WTC11 (cell line): ENCODE measurements at regions not wholly inside any gene's neighbourhood (a gene's known extent, or its start where the extent isn't known, plus 50 kb on each side); places are given as distances from the start of the nearest gene placed in this dataset.

Source experiments
- ATAC-seq: fragments of 200-7000 bp; cut with Tn5 transposase; 2 replicates; pipeline ENCODE4 v1.10.0; 2021; ENCODE audit warnings: mild to moderate bottlenecking, moderate library complexity
- CTCF ChIA-PET: fragments of 300-600 bp; sonication (Branson Sonifier 250); formaldehyde crosslinking; loops from one replicate; lab custom pipeline; 2021; ENCODE audit warnings: antibody characterized with exemption; lab: Charles Lee
- POLR2A ChIA-PET: fragments of 350-600 bp; sonication (Branson Sonifier 250); formaldehyde crosslinking; loops from one replicate; lab custom pipeline; 2021; ENCODE audit warnings: antibody characterized with exemption; lab: Charles Lee
- DNase-seq: peaks from one replicate; pipeline ENCODE4 v3.0.0; 2021; ENCODE audit warnings: low spot score
- H3K27ac Mint-ChIP-seq: 2 replicates; pipeline ENCODE4 v1.8.0; 2021; ENCODE audit warnings: mixed read lengths
- H3K27me3 Mint-ChIP-seq: 2 replicates; pipeline ENCODE4 v1.8.0; 2021; ENCODE audit warnings: low read depth, mild to moderate bottlenecking, moderate library complexity, mixed read lengths
- H3K36me3 Mint-ChIP-seq: 2 replicates; pipeline ENCODE4 v1.8.0; 2021; ENCODE audit warnings: mixed read lengths
- H3K4me1 Mint-ChIP-seq: 2 replicates; pipeline ENCODE4 v1.8.0; 2022; ENCODE audit warnings: mixed read lengths
- H3K4me3 Mint-ChIP-seq: 2 replicates; pipeline ENCODE4 v1.8.0; 2021; ENCODE audit warnings: mild to moderate bottlenecking, moderate library complexity, mixed read lengths
- H3K9me3 Mint-ChIP-seq: 2 replicates; pipeline ENCODE4 v1.8.0; 2021; ENCODE audit warnings: mixed read lengths
- AFF4 ChIP-seq: sonication (generic); formaldehyde crosslinking; IDR thresholded peaks from 2 replicates; pipeline ENCODE4 v1.8.1; 2023; ENCODE audit warnings: mild to moderate bottlenecking, missing genetic modification reagents, borderline replicate concordance
- ARID4B ChIP-seq: sonication (generic); formaldehyde crosslinking; IDR thresholded peaks from 2 replicates; pipeline ENCODE4 v1.8.0; 2023; ENCODE audit warnings: missing genetic modification reagents, mild to moderate bottlenecking, borderline replicate concordance
- ATF2 ChIP-seq: sonication (generic); formaldehyde crosslinking; IDR thresholded peaks from 2 replicates; pipeline ENCODE4 v1.8.1; 2022; ENCODE audit warnings: low read depth, missing genetic modification reagents, borderline replicate concordance
- ATF6 ChIP-seq: sonication (generic); formaldehyde crosslinking; IDR thresholded peaks from 2 replicates; pipeline ENCODE4 v1.8.1; 2023; ENCODE audit warnings: mild to moderate bottlenecking, missing genetic modification reagents
- EMX1 ChIP-seq: fragments of 250-450 bp; sonication (Bioruptor Pico); IDR thresholded peaks from 2 replicates; pipeline ENCODE4 v1.8.0; 2021; ENCODE audit warnings: mild to moderate bottlenecking
- ETV6 ChIP-seq: sonication (generic); formaldehyde crosslinking; IDR thresholded peaks from 2 replicates; pipeline ENCODE4 v1.8.1; 2022; ENCODE audit warnings: mild to moderate bottlenecking, missing genetic modification reagents
- FOXK1 ChIP-seq: sonication (generic); formaldehyde crosslinking; IDR thresholded peaks from 2 replicates; pipeline ENCODE4 v1.8.0; 2022; ENCODE audit warnings: mild to moderate bottlenecking, moderate library complexity, missing genetic modification reagents
- GTF2I ChIP-seq: fragments of 250-450 bp; sonication (Bioruptor Pico); conservative IDR thresholded peaks from 2 replicates; pipeline ENCODE4 v1.4.0; 2021; ENCODE audit warnings: mild to moderate bottlenecking
- IRF1 ChIP-seq: sonication (generic); formaldehyde crosslinking; IDR thresholded peaks from 2 replicates; pipeline ENCODE4 v1.8.0; 2023; ENCODE audit warnings: missing genetic modification reagents
- NFATC4 ChIP-seq: fragments of 250-450 bp; sonication (Bioruptor Pico); IDR thresholded peaks from 2 replicates; pipeline ENCODE4 v1.9.0; 2021; ENCODE audit warnings: mild to moderate bottlenecking
- NFE2L1 ChIP-seq: sonication (generic); formaldehyde crosslinking; IDR thresholded peaks from 2 replicates; pipeline ENCODE4 v1.8.1; 2023; ENCODE audit warnings: missing genetic modification reagents
- RORB ChIP-seq: fragments of 250-450 bp; sonication (Bioruptor Pico); IDR thresholded peaks from 2 replicates; pipeline ENCODE4 v1.9.0; 2021; ENCODE audit warnings: mild to moderate bottlenecking
- SMAD3 ChIP-seq: sonication (generic); formaldehyde crosslinking; IDR thresholded peaks from 2 replicates; pipeline ENCODE4 v1.8.0; 2022; ENCODE audit warnings: missing genetic modification reagents, mild to moderate bottlenecking, borderline replicate concordance
- TCF7 ChIP-seq: sonication (generic); formaldehyde crosslinking; IDR thresholded peaks from 2 replicates; pipeline ENCODE4 v1.8.0; 2022; ENCODE audit warnings: mild to moderate bottlenecking, low read depth, missing genetic modification reagents, moderate library complexity
- TEAD1 ChIP-seq: sonication (generic); formaldehyde crosslinking; IDR thresholded peaks from 2 replicates; pipeline ENCODE4 v1.8.0; 2022; ENCODE audit warnings: mild to moderate bottlenecking, missing genetic modification reagents
- ZNF138 ChIP-seq: sonication (generic); formaldehyde crosslinking; conservative IDR thresholded peaks from 2 replicates; pipeline ENCODE4 v1.8.1; 2022; ENCODE audit warnings: mild to moderate bottlenecking, moderate library complexity, missing genetic modification reagents
- ZNF512 ChIP-seq: sonication (generic); formaldehyde crosslinking; IDR thresholded peaks from 2 replicates; pipeline ENCODE4 v1.8.1; 2022; ENCODE audit warnings: missing genetic modification reagents, borderline replicate concordance
- ZNF532 ChIP-seq: fragments of 250-450 bp; sonication (Bioruptor Pico); IDR thresholded peaks from 2 replicates; pipeline ENCODE4 v1.9.0; 2021; ENCODE audit warnings: mild to moderate bottlenecking, borderline replicate concordance

GRCh38 chr6:99022039-99022609 is 74.4 kb upstream of the FBXL4 start:
- ATAC-seq: no peak
- H3K9me3 Mint-ChIP-seq: peaks cover 40% of the 10 kb centered on the region
- no peak overlapping the region for H3K4me3 Mint-ChIP-seq
- no peaks in the 10 kb centered on the region for H3K4me1 Mint-ChIP-seq
- H3K36me3 Mint-ChIP-seq: peaks cover 23% of the 10 kb centered on the region
- no peak overlapping the region for H3K27ac Mint-ChIP-seq
- POLR2A ChIA-PET: no interaction called here
- CTCF ChIA-PET: no interaction called here
- peaks cover 5% of the 10 kb centered on the region; the same call in 1 of the 2 replicates for H3K27me3 Mint-ChIP-seq
- DNase-seq: no peak
- TF ChIP-seq EMX1 (no peak), AFF4 (CRISPR knock-in tag) (no peak), ETV6 (no peak), ZNF532 (no peak), TEAD1 (CRISPR knock-in tag) (no peak), TCF7 (CRISPR knock-in tag) (no peak), ZNF512 (CRISPR knock-in tag) (no peak), SMAD3 (CRISPR knock-in tag) (no peak), RORB (CRISPR knock-in tag) (no peak), ZNF138 (no peak), NFE2L1 (CRISPR knock-in tag) (no peak), GTF2I (CRISPR knock-in tag) (no peak), ATF6 (CRISPR knock-in tag) (no peak), NFATC4 (CRISPR knock-in tag) (no peak), ATF2 (CRISPR knock-in tag) (no peak), FOXK1 (CRISPR knock-in tag) (no peak), ARID4B (CRISPR knock-in tag) (no peak), IRF1 (CRISPR knock-in tag) (no peak)
